ENCODE measurements at regions not wholly inside any gene's neighbourhood (a gene's known extent, or its start where the extent isn't known, plus 50 kb on each side); places are given as distances from the start of the nearest gene placed in this dataset.

DNA sequence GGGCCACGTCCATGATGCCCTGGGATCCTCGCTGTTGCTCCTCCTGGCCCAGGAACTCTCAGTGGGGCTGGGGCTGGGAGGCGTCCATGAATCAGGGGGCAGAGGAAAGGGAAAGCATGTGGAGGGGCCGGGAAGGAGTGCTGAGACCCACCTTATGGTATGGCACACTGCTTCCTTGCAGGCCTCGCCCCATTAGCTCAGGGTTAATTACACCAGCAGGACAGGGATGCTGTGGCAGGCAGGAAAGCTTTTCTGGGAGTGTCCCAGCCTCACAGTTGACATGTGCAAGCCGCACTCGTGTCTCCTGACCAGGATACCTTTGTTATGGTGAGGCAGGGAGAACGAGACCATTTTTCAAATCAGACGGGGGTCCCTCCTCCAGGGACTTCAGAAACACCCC, 109.7 kb upstream of the PCBD1 start:
- no peak for DNase-seq
- Histone ChIP-seq H3K9me3 (no peaks in the 10 kb centered on the region), H3K4me1 (ENCODE audit: low read depth) (no peaks in the 10 kb centered on the region), H3K36me3 (ENCODE audit: low read depth) (no peaks in the 10 kb centered on the region), H3K4me3 (no peak overlapping the region)
- no peak for ATAC-seq
- intact Hi-C loops (cut with DNase I, micrococcal nuclease): no loop called here
- TF ChIP-seq, protein P1, sequence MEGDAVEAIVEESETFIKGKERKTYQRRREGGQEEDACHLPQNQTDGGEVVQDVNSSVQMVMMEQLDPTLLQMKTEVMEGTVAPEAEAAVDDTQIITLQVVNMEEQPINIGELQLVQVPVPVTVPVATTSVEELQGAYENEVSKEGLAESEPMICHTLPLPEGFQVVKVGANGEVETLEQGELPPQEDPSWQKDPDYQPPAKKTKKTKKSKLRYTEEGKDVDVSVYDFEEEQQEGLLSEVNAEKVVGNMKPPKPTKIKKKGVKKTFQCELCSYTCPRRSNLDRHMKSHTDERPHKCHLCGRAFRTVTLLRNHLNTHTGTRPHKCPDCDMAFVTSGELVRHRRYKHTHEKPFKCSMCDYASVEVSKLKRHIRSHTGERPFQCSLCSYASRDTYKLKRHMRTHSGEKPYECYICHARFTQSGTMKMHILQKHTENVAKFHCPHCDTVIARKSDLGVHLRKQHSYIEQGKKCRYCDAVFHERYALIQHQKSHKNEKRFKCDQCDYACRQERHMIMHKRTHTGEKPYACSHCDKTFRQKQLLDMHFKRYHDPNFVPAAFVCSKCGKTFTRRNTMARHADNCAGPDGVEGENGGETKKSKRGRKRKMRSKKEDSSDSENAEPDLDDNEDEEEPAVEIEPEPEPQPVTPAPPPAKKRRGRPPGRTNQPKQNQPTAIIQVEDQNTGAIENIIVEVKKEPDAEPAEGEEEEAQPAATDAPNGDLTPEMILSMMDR (IDR thresholded peaks at IDR 0.05): no peak

DNA sequence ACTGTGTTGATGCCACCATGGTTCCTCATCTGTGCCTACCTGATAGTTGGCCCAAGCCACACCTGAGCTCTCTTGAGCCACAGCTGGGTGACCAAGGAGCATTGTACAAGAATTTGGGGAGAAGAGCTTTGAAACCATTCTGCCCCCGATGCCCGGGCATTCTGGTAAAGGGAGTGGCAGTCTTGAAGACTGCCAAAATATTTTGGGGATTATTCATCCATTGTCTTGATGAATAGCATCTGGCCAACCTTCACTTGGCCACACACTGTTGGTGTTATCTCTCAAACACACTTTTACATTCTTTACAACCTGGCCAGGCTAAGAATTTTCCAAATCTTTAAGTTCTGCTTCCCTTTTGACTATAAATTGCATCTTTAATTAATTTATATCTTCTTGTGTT, 113.1 kb upstream of the PCBD1 start:
- DNase-seq: no peak
- Histone ChIP-seq H3K36me3 (ENCODE audit: low read depth) (no peaks in the 10 kb centered on the region), H3K4me1 (ENCODE audit: low read depth) (no peaks in the 10 kb centered on the region), H3K4me3 (no peak overlapping the region), H3K9me3 (no peaks in the 10 kb centered on the region)
- TF ChIP-seq, protein P1 (IDR thresholded peaks at IDR 0.05): no peak
- ATAC-seq: no peak
- intact Hi-C loops (cut with DNase I, micrococcal nuclease): no loop called here

DNA sequence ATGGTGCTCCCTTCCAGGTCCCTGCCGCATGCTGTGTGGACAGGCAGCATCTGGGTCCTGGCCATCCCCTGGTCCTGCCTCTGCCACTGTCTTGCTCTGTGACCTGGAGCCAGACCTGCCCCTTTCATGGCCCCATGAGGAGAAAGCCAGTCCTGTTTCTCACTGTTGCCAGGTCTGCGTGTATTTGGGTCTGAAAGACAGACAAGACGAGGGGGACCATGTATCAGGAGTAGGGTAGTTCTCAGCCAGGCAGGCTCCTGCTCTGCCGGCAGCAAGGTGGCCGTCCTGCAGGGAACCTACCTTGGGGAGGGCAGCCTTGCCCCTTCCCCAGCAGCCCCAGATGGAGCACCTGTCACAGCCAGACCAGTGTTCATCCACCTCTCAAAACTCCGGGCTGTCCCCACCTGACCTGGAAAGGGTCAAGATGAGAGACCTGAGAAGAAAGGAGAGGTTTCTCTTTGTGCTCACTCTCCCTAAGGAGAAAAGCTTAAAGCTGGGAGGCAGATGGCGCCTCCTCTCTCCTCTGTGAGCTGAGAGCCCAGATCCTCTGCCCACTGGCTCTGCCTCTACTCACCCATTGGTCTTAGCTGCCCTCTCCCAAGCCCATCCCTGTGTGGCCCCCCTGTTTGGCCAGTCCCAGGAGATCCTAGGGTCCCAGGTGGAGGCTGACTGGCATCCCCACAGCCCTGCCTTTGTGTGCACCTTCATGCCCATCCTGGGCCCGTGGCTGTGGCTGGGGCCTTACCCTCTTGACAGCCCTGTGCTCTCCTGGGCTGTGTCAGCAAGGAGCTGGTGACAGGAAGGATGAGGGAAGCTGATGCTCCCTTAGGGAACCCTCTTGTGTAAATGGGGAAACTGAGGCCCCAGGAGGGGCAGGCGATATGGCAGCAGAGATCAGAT, 116.1 kb upstream of the PCBD1 start:
- H3K4me1 ChIP-seq (ENCODE audit: low read depth): no peaks in the 10 kb centered on the region
- no peak overlapping the region for H3K4me3 ChIP-seq
- TF ChIP-seq, protein P1 (IDR thresholded peaks at IDR 0.05): no peak
- intact Hi-C loops (cut with DNase I, micrococcal nuclease): no loop called here
- DNase-seq: no peak
- no peaks in the 10 kb centered on the region for H3K9me3 ChIP-seq
- ATAC-seq: no peak
- no peaks in the 10 kb centered on the region for H3K36me3 ChIP-seq (ENCODE audit: low read depth)

DNA sequence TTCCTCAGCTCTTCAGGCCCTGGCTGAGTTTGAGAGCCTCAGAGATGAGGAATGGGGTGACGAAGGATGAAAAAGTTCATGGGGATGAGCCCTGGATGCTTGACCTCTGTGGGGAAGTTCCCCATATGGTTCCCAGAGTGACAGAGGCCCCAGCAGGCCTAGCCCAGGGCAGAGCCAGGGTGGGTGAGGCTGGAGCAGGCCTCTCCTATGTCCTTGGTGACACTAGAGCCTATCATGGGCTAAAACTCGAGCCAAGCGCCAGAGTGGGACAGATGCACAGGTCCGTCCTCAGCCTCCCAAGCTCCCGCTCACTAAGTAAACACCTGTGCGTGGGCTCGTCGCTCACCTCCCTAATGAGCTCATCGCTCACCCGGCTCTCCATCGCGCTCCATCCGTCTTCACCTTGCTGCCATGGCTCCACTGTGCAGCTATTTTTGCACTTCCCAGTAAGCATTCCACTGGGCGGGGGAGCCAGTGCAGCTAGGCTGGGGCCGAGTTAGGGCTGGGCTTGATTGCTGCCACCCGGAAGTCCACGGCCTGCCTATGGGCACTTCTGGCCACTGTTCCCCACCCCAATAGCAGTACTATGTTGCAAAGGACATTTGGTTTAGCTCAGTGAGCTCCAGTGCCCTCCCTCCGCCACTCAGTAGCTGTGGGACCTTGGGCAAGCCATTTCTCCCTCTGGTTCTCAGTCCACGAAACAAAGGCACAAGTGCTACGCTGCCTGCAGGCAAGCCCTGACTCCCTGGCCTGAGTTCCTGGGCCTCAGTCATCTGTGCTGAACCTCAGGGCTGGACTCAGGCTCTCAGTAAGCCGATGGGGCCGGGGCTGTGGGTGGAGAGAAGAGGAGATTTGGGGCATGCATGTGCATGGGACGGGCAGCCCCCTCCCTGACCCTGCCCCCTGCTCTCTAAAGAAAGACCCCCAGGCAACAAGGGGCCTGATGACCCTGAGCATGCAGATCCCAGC, 117.3 kb upstream of the PCBD1 start:
- Histone ChIP-seq H3K36me3 (ENCODE audit: low read depth) (no peaks in the 10 kb centered on the region), H3K9me3 (no peaks in the 10 kb centered on the region), H3K4me1 (ENCODE audit: low read depth) (no peaks in the 10 kb centered on the region), H3K4me3 (no peak overlapping the region)
- ATAC-seq: peak; percentile 14
- DNase-seq: no peak
- intact Hi-C loops (cut with DNase I, micrococcal nuclease): no loop called here
- TF ChIP-seq, protein P1 (IDR thresholded peaks at IDR 0.05): no peak

DNA sequence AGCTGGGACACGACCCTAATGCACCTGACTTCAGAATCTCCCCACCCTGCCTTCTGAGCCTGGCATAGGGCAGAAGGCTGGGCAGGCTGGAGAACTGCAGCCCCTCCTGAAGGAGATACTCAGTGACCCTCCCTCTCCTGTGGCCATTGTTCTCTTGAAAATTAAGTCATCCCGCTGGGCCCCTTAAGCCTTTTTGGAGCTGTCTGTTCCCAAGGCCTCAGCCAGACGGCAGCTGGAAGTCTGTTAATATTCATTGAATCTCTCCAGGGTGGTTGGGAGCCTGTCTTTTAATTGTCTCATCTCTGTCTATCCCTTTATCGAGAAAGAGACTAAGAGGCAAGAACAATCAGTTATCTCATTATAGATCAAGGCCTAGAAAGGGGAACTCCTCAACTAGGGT, 118.1 kb upstream of the PCBD1 start:
- H3K4me3 ChIP-seq: no peak overlapping the region
- intact Hi-C loops (cut with DNase I, micrococcal nuclease): no loop called here
- no peaks in the 10 kb centered on the region for H3K36me3 ChIP-seq (ENCODE audit: low read depth)
- H3K4me1 ChIP-seq (ENCODE audit: low read depth): no peaks in the 10 kb centered on the region
- TF ChIP-seq, protein P1 (IDR thresholded peaks at IDR 0.05): no peak
- DNase-seq: no peak
- no peak for ATAC-seq
- no peaks in the 10 kb centered on the region for H3K9me3 ChIP-seq
